ENCODE measurements at regions not wholly inside any gene's neighbourhood (a gene's known extent, or its start where the extent isn't known, plus 50 kb on each side); places are given as distances from the start of the nearest gene placed in this dataset.

GRCh38 chr12:88953029-88953586 is 372.8 kb upstream of the KITLG start:
- Histone ChIP-seq H3K4me3 (ENCODE audit: low read depth, low read length) (no peak overlapping the region), H3K36me3 (ENCODE audit: insufficient read depth, low read length) (no peaks in the 10 kb centered on the region), H3K79me2 (ENCODE audit: control insufficient read depth, insufficient read depth, low read length, unreplicated experiment) (no peaks in the 10 kb centered on the region), H2AFZ (ENCODE audit: low read length, unreplicated experiment) (no peak overlapping the region), H3K4me1 (ENCODE audit: control insufficient read depth, insufficient read depth, low read length, unreplicated experiment) (peaks cover 14% of the 10 kb centered on the region), H3K27me3 (ENCODE audit: insufficient read depth, low read length) (no peaks in the 10 kb centered on the region), H3K27ac (ENCODE audit: low read depth, low read length) (no peak overlapping the region)

- no peak overlapping the region for H3K27ac ChIP-seq (ENCODE audit: low read depth, low read length)
- no peak overlapping the region for H2AFZ ChIP-seq (ENCODE audit: low read length, unreplicated experiment)
- no peaks in the 10 kb centered on the region for H3K79me2 ChIP-seq (ENCODE audit: control insufficient read depth, insufficient read depth, low read length, unreplicated experiment)
- H3K4me1 ChIP-seq (ENCODE audit: control insufficient read depth, insufficient read depth, low read length, unreplicated experiment) = peaks cover 14% of the 10 kb centered on the region
- no peaks in the 10 kb centered on the region for H3K27me3 ChIP-seq (ENCODE audit: insufficient read depth, low read length)
- no peaks in the 10 kb centered on the region for H3K36me3 ChIP-seq (ENCODE audit: insufficient read depth, low read length)
- no peak overlapping the region for H3K4me3 ChIP-seq (ENCODE audit: low read depth, low read length)
Observed at GRCh38 chr12:88952562-88952942, 372.3 kb upstream of the KITLG start.

GRCh38 chr12:88951860-88952561 is 371.7 kb upstream of the KITLG start:
- H3K27me3 ChIP-seq (ENCODE audit: insufficient read depth, low read length) = no peaks in the 10 kb centered on the region
- peak overlapping the region; percentile 10 for H2AFZ ChIP-seq (ENCODE audit: low read length, unreplicated experiment)
- no peaks in the 10 kb centered on the region for H3K79me2 ChIP-seq (ENCODE audit: control insufficient read depth, insufficient read depth, low read length, unreplicated experiment)
- H3K4me3 ChIP-seq (ENCODE audit: low read depth, low read length) = no peak overlapping the region
- peaks cover 15% of the 10 kb centered on the region for H3K4me1 ChIP-seq (ENCODE audit: control insufficient read depth, insufficient read depth, low read length, unreplicated experiment)
- H3K36me3 ChIP-seq (ENCODE audit: insufficient read depth, low read length) = no peaks in the 10 kb centered on the region
- H3K27ac ChIP-seq (ENCODE audit: low read depth, low read length) = no peak overlapping the region

GRCh38 chr12:88951177-88951576 is 370.9 kb upstream of the KITLG start:
- Histone ChIP-seq H3K36me3 (ENCODE audit: insufficient read depth, low read length) (no peaks in the 10 kb centered on the region), H3K79me2 (ENCODE audit: control insufficient read depth, insufficient read depth, low read length, unreplicated experiment) (no peaks in the 10 kb centered on the region), H3K27me3 (ENCODE audit: insufficient read depth, low read length) (no peaks in the 10 kb centered on the region), H3K4me1 (ENCODE audit: control insufficient read depth, insufficient read depth, low read length, unreplicated experiment) (peaks cover 23% of the 10 kb centered on the region), H2AFZ (ENCODE audit: low read length, unreplicated experiment) (no peak overlapping the region), H3K4me3 (ENCODE audit: low read depth, low read length) (no peak overlapping the region), H3K27ac (ENCODE audit: low read depth, low read length) (no peak overlapping the region)

GRCh38 chr12:88947486-88948043 is 367.3 kb upstream of the KITLG start:
- Histone ChIP-seq H3K27me3 (ENCODE audit: insufficient read depth, low read length) (no peaks in the 10 kb centered on the region), H3K79me2 (ENCODE audit: control insufficient read depth, insufficient read depth, low read length, unreplicated experiment) (no peaks in the 10 kb centered on the region), H3K4me3 (ENCODE audit: low read depth, low read length) (no peak overlapping the region), H3K36me3 (ENCODE audit: insufficient read depth, low read length) (no peaks in the 10 kb centered on the region), H3K27ac (ENCODE audit: low read depth, low read length) (no peak overlapping the region), H2AFZ (ENCODE audit: low read length, unreplicated experiment) (no peak overlapping the region), H3K4me1 (ENCODE audit: control insufficient read depth, insufficient read depth, low read length, unreplicated experiment) (peaks cover 34% of the 10 kb centered on the region)

- peak overlapping the region; percentile 48 for H3K27ac ChIP-seq (ENCODE audit: low read depth, low read length)
- H3K4me1 ChIP-seq (ENCODE audit: control insufficient read depth, insufficient read depth, low read length, unreplicated experiment) = peaks cover 28% of the 10 kb centered on the region
- H3K4me3 ChIP-seq (ENCODE audit: low read depth, low read length) = no peak overlapping the region
- H2AFZ ChIP-seq (ENCODE audit: low read length, unreplicated experiment) = peak overlapping the region; percentile 34
- H3K79me2 ChIP-seq (ENCODE audit: control insufficient read depth, insufficient read depth, low read length, unreplicated experiment) = no peaks in the 10 kb centered on the region
- H3K36me3 ChIP-seq (ENCODE audit: insufficient read depth, low read length) = no peaks in the 10 kb centered on the region
- H3K27me3 ChIP-seq (ENCODE audit: insufficient read depth, low read length) = no peaks in the 10 kb centered on the region
Observed at GRCh38 chr12:88946372-88946997, 366.2 kb upstream of the KITLG start.

GRCh38 chr12:88945051-88945732 is 364.9 kb upstream of the KITLG start:
- no peak overlapping the region for H3K27ac ChIP-seq (ENCODE audit: low read depth, low read length)
- no peaks in the 10 kb centered on the region for H3K36me3 ChIP-seq (ENCODE audit: insufficient read depth, low read length)
- no peaks in the 10 kb centered on the region for H3K27me3 ChIP-seq (ENCODE audit: insufficient read depth, low read length)
- no peak overlapping the region for H2AFZ ChIP-seq (ENCODE audit: low read length, unreplicated experiment)
- H3K4me1 ChIP-seq (ENCODE audit: control insufficient read depth, insufficient read depth, low read length, unreplicated experiment) = peaks cover 28% of the 10 kb centered on the region
- H3K4me3 ChIP-seq (ENCODE audit: low read depth, low read length) = no peak overlapping the region
- H3K79me2 ChIP-seq (ENCODE audit: control insufficient read depth, insufficient read depth, low read length, unreplicated experiment) = no peaks in the 10 kb centered on the region

- Histone ChIP-seq H3K27me3 (ENCODE audit: insufficient read depth, low read length) (no peaks in the 10 kb centered on the region), H3K4me1 (ENCODE audit: control insufficient read depth, insufficient read depth, low read length, unreplicated experiment) (peaks cover 28% of the 10 kb centered on the region), H3K36me3 (ENCODE audit: insufficient read depth, low read length) (no peaks in the 10 kb centered on the region), H3K79me2 (ENCODE audit: control insufficient read depth, insufficient read depth, low read length, unreplicated experiment) (no peaks in the 10 kb centered on the region), H3K4me3 (ENCODE audit: low read depth, low read length) (no peak overlapping the region), H3K27ac (ENCODE audit: low read depth, low read length) (peak overlapping the region; percentile 1; the same call in 1 of the 2 replicates), H2AFZ (ENCODE audit: low read length, unreplicated experiment) (peak overlapping the region; percentile 39)
Observed at GRCh38 chr12:88944397-88944796, 364.1 kb upstream of the KITLG start.

GRCh38 chr12:88940854-88941253 is 360.6 kb upstream of the KITLG start:
- H3K79me2 ChIP-seq (ENCODE audit: control insufficient read depth, insufficient read depth, low read length, unreplicated experiment) = no peaks in the 10 kb centered on the region
- no peaks in the 10 kb centered on the region for H3K27me3 ChIP-seq (ENCODE audit: insufficient read depth, low read length)
- H3K27ac ChIP-seq (ENCODE audit: low read depth, low read length) = no peak overlapping the region
- H3K36me3 ChIP-seq (ENCODE audit: insufficient read depth, low read length) = no peaks in the 10 kb centered on the region
- peaks cover 20% of the 10 kb centered on the region for H3K4me1 ChIP-seq (ENCODE audit: control insufficient read depth, insufficient read depth, low read length, unreplicated experiment)
- H2AFZ ChIP-seq (ENCODE audit: low read length, unreplicated experiment) = no peak overlapping the region
- no peak overlapping the region for H3K4me3 ChIP-seq (ENCODE audit: low read depth, low read length)

- H3K79me2 ChIP-seq (ENCODE audit: control insufficient read depth, insufficient read depth, low read length, unreplicated experiment) = no peaks in the 10 kb centered on the region
- H3K36me3 ChIP-seq (ENCODE audit: insufficient read depth, low read length) = no peaks in the 10 kb centered on the region
- H2AFZ ChIP-seq (ENCODE audit: low read length, unreplicated experiment) = no peak overlapping the region
- no peaks in the 10 kb centered on the region for H3K27me3 ChIP-seq (ENCODE audit: insufficient read depth, low read length)
- no peak overlapping the region for H3K4me3 ChIP-seq (ENCODE audit: low read depth, low read length)
- H3K27ac ChIP-seq (ENCODE audit: low read depth, low read length) = no peak overlapping the region
- H3K4me1 ChIP-seq (ENCODE audit: control insufficient read depth, insufficient read depth, low read length, unreplicated experiment) = peaks cover 18% of the 10 kb centered on the region
Observed at GRCh38 chr12:88935856-88936255, 355.6 kb upstream of the KITLG start.
